Activated T-helper 2 cell treated with anti-CD3 and anti-CD28 coated beads, Interferon-gamma antibody, Interleukin-2, Interleukin-4, amounts not matched to agents 10 μg/mL and 5 μg/mL and 100 μg/mL, durations not matched to agents 14 hours and 24 hours and 36 hours (primary cell): ENCODE measurements at regions not wholly inside any gene's neighbourhood (a gene's known extent, or its start where the extent isn't known, plus 50 kb on each side); places are given as distances from the start of the nearest gene placed in this dataset.
"Not testable (repeated sequence)": the region's sequence is repeated elsewhere in the genome, so short reads cannot be mapped to it uniquely, and the experiment has no call there.

ENCODE experiments used
- DNase-seq: peaks from one replicate; pipeline ENCODE4 v3.0.0; 2021; ENCODE audit warnings: low spot score
- H3K27ac Mint-ChIP-seq: one replicate; pipeline ENCODE4 v1.8.0; 2021; ENCODE audit warnings: mixed read lengths
- H3K27me3 Mint-ChIP-seq: one replicate; pipeline ENCODE4 v1.8.0; 2021; ENCODE audit warnings: low read depth, mixed read lengths
- H3K36me3 Mint-ChIP-seq: one replicate; pipeline ENCODE4 v1.8.0; 2021; ENCODE audit warnings: low read depth, mixed read lengths
- H3K4me1 Mint-ChIP-seq: one replicate; pipeline ENCODE4 v1.8.0; 2021; ENCODE audit warnings: low read depth, mixed read lengths
- H3K4me3 Mint-ChIP-seq: one replicate; pipeline ENCODE4 v1.8.0; 2021; ENCODE audit warnings: low read depth, mild to moderate bottlenecking, moderate library complexity, mixed read lengths
- H3K9me3 Mint-ChIP-seq: one replicate; pipeline ENCODE4 v1.8.0; 2021; ENCODE audit warnings: mixed read lengths
- intact Hi-C: fragments of 100-400 bp; cut with micrococcal nuclease; formaldehyde crosslinking; loops from one replicate; pipeline ENCODE4 v1.15.1; 2023

DNA sequence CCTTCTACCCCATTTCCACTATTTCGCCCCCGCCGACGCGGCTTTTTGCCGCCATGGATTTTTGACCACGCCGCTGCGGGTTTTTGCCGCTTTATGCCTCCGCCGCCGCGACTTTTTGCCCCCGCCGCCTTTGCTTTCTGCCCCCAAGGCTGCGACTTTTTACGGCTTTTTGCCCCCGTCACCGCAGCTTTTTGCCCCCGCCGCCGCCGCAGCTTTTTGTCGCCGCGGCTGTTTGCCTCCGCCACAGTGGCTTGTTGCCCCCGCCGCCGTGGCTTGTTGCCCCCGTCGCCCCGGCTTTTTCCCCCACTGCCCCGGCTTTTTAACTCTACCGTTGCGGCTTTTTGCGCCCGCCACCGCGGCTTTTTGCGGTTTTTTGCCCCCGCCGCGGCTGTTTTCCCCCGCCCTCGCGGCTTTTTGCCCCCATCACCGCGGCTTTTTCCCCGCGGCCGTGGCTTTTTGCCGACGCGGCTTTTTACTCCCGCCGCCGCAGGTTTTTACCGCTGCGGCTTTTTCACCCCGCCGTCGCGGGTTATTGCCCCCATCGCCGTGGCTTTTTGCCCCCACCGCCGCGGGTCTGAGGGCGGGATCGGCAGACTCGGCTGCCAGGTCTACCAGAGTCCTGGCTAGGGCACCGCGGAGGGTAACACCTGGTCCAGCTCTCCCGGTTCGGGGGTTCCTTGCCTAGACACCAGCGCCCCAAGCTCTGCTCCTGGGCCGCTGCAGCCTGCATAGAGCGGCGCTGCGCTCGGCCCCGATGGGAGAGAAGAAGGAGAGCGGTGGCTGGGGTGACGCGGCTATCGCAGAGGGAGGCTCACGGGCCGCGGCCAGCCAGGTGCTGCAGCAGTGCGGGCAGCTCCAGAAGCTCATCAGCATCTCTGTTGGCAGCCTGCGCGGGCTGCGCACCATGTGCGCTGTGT lies 562.7 kb upstream of the WSB1 start:
- Mint-ChIP-seq H3K4me3 (no peak overlapping the region), H3K27me3 (no peaks in the 10 kb centered on the region), H3K36me3 (no peaks in the 10 kb centered on the region), H3K9me3 (peaks cover 52% of the 10 kb centered on the region), H3K4me1 (no peaks in the 10 kb centered on the region), H3K27ac (no peak overlapping the region)
- intact Hi-C loops, result no loop called here
- no peak for DNase-seq

DNA sequence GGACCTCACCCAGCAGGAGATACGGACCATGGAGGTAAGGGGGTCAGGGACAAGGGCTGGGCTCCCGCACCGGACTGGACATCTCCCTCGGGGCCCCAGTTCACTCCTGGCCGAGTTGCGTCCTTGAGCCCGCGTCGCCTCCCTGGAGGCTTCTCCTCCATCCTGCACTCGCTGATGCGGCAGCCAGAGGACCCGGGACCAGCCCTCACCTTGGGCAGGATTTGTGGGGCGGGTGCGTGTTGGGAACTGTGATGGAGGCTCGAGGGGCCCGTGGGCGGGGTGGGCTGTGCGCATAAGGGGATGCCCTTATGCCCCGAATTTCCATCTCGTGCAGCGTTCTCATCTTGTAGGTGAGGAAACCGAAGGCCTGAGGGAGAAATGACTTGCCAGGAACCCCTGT lies 562.0 kb upstream of the WSB1 start:
- H3K4me1 Mint-ChIP-seq, intact Hi-C loops, DNase-seq, H3K27me3 Mint-ChIP-seq, H3K27ac Mint-ChIP-seq, H3K4me3 Mint-ChIP-seq, H3K36me3 Mint-ChIP-seq: not testable (repeated sequence)
- peaks cover 54% of the 10 kb centered on the region for H3K9me3 Mint-ChIP-seq

DNA sequence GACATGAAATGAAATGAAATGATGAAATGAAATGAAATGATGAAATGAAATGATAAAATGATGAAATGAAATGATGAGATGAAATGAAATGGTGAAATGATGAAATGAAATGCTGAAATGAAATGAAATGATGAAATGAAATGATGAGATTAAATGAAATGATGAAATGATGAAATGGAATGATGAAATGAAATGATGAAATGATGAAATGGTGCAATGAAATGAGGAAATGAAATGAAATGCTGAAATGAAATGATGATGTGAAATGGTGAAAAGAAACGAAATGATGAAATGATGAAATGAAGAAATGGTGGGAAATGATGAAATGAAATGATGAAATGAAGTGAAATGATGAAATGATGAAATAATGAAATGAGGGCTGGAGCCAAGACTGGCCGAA lies 559.1 kb upstream of the WSB1 start:
- H3K4me1 Mint-ChIP-seq, H3K27ac Mint-ChIP-seq, intact Hi-C loops, H3K27me3 Mint-ChIP-seq, H3K36me3 Mint-ChIP-seq, H3K4me3 Mint-ChIP-seq, DNase-seq: not testable (repeated sequence)
- H3K9me3 Mint-ChIP-seq, result peaks cover 62% of the 10 kb centered on the region

DNA sequence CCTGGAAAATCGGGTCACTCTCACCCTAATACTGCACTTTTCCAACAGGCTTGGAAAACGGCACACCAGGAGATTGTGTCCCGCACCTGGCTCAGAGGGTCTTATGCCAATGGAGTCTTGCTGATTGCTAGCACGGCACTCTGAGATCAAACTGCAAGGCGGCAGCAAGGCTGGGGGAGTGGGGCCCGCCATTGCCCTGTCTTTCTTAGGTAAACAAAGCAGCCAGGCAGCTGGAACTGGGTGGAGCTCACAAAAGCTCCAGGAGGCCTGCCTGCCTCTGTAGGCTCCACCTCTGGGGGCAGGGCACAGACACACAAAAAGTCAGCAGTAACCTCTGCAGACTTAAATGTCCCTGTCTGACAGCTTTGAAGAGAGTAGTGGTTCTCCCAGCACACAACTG lies 557.9 kb upstream of the WSB1 start:
- H3K27me3 Mint-ChIP-seq, H3K36me3 Mint-ChIP-seq, H3K4me1 Mint-ChIP-seq, intact Hi-C loops, DNase-seq, H3K4me3 Mint-ChIP-seq, H3K27ac Mint-ChIP-seq: not testable (repeated sequence)
- H3K9me3 Mint-ChIP-seq, result peaks cover 57% of the 10 kb centered on the region

DNA sequence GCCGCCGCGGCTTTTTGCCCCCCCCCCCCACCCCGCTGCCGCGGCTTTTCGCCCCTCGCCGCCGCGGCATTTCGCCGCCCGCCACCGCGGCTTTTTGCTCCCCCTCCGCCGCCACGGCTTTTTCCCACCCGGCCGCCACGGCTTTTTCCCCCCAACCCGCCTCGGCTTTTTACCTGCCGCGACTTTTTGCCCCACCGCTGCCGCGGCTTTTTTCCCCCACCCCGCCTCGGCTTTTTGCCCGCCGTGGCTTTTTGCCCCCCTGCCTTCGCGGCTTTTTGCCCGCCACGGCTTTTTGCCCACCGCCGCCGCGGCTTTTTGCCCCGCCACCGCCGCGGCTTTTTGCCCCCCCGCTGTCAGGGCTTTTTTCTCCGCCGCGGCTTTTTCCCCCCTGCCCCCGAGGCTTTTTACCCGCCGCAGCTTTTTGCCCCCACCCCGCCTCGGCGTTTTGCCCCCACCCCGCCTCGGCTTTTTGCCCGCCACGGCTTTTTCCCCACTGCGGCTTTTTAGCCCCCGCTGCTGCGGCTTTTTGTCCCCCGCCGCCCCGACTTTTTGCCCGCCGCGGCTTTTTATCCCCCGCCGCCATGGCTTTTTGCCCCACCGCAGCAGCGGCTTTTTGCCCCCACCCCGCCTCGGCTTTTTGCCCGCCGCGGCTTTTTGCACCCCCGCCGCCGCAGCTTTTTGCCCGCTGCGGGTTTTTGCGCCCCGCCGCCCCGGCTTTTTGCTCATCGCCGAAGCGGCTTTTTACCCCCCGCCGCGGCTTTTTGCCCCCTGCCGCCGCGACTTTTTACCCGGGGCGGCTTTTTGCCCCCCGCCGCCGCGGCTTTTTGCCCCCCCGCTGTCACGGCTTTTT lies 527.8 kb upstream of the WSB1 start:
- H3K27ac Mint-ChIP-seq, result no peak overlapping the region
- H3K9me3 Mint-ChIP-seq, result peaks cover 51% of the 10 kb centered on the region
- intact Hi-C loops, result no loop called here
- no peaks in the 10 kb centered on the region for H3K36me3 Mint-ChIP-seq
- H3K4me1 Mint-ChIP-seq, result no peaks in the 10 kb centered on the region
- H3K4me3 Mint-ChIP-seq, result no peak overlapping the region
- no peak for DNase-seq
- no peaks in the 10 kb centered on the region for H3K27me3 Mint-ChIP-seq

DNA sequence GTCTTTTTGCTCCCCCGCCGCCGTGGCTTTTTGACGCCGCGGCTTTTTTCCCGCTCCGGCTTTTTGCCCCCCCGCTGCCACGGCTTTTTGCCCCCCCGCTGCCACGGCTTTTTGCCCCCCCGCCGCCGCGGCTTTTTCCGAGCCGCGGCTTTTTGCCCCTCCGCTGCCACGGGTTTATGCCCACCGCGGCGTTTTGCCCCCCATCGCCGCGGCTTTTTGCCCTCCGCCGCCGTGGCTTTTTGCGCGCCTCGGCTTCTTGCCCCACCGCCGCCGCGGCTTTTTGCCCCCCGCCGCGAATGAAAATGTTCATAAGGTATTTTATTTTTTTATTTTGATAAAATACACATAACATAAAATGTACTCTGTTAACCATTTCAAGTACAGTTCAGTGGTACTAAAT lies 527.2 kb upstream of the WSB1 start:
- DNase-seq, result no peak
- intact Hi-C loops, result no loop called here
- Mint-ChIP-seq H3K36me3 (no peaks in the 10 kb centered on the region), H3K4me3 (no peak overlapping the region), H3K4me1 (no peaks in the 10 kb centered on the region), H3K9me3 (peaks cover 50% of the 10 kb centered on the region), H3K27me3 (no peaks in the 10 kb centered on the region), H3K27ac (no peak overlapping the region)

DNA sequence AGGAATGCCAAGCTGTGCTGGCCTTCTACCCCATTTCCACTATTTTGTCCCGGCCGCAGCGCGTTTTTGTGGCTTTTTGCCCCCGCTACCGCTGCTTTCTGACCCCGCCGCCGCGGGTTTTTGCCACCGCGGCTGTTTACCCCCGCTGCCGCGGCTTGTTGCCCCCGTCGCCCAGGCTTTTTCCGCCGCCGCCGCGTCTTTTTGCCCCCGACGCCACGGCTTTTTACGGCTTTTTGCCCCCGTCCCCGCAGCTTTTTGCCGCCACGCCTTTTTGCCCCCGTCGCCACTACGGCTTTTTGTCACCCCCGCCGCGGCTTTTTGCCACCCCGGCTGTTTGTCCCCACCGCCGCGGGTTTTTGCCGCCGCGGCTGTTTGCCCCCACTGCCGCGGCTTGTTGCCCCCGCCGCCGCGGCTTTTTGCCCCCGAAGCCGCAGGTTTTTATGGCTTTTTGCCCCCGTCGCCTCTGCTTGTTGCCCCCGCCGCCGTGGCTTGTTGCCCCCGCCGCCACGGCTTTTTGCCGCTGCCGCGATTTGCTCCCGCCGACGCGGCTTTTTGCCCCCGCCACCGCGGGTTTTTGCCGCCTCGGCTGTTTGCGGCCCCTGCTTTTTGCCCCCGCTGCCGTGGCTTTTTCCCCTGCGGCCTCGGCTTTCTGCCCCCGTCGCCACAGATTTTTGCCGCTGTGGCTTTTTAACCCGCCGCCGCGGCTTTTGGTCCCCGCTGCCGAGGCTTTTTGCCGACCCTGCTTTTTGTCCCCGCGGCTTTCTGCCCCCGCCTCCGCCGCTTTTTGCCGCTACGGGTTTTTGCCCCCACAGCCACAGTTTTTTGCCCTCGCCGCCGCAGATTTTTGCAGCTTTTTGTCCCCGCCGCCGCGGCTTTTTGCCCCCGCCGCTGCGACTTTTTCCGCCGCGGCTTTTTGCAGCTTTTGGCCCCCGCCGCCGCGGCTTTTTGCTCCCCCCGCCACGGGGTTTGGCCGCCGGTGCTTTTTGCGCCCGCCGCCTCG lies 520.4 kb upstream of the WSB1 start:
- H3K27ac Mint-ChIP-seq, result no peak overlapping the region

DNA sequence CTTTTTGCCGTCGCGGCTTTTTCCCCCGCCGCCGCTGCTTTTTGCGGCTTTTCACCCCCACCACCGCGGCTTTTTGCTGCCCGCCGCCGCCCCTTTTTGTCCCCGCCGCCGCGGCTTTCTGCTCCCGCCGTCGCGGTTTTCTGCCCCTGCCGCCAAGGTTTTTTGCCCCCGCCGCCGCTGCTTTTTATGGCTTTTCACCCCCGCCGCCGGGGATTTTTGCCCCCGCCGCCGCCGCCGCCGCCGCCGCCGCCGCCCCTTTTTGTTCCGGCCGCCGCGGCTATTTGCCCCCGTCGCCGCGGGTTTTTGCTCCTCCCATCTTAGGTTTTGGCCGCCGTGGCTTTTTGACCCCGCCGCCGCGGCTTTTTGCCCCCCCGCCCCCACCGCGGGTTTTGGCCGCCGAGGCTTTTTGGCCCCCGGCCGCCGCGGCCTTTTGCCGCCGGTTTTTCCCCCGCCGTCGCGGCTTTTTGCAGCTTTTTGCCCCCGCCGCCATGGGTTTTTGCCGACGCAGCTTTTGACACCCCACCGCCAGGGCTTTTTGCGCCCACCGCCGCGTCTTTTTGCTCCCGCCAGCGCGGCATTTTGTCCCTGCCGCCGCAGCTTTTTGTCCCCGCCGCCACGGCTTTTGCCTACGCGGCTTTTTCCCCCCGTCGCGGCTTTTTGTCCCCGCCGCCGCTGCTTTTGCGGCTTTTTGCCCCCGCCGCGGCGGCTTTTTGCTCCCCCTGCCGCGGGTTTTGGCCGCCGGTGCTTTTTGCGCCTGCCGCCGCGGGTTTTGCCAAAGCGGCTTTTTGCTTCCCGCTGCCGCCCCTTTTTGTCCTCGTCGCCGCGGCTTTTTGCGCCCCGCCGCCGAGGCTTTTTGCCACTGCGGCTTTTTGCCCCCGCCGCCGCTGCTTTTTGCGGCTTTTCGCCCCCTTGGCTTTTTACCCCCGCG lies 519.4 kb upstream of the WSB1 start:
- Mint-ChIP-seq H3K36me3 (no peaks in the 10 kb centered on the region), H3K4me1 (no peaks in the 10 kb centered on the region), H3K4me3 (no peak overlapping the region), H3K27me3 (no peaks in the 10 kb centered on the region), H3K9me3 (peaks cover 40% of the 10 kb centered on the region), H3K27ac (no peak overlapping the region)
- DNase-seq, result no peak
- intact Hi-C loops, result no loop called here

More for the DNA sequence above, 520.4 kb upstream of the WSB1 start:
- Mint-ChIP-seq H3K4me3 (no peak overlapping the region), H3K9me3 (peaks cover 48% of the 10 kb centered on the region), H3K4me1 (no peaks in the 10 kb centered on the region), H3K27me3 (no peaks in the 10 kb centered on the region), H3K36me3 (no peaks in the 10 kb centered on the region)
- DNase-seq, result no peak
- intact Hi-C loops, result no loop called here

DNA sequence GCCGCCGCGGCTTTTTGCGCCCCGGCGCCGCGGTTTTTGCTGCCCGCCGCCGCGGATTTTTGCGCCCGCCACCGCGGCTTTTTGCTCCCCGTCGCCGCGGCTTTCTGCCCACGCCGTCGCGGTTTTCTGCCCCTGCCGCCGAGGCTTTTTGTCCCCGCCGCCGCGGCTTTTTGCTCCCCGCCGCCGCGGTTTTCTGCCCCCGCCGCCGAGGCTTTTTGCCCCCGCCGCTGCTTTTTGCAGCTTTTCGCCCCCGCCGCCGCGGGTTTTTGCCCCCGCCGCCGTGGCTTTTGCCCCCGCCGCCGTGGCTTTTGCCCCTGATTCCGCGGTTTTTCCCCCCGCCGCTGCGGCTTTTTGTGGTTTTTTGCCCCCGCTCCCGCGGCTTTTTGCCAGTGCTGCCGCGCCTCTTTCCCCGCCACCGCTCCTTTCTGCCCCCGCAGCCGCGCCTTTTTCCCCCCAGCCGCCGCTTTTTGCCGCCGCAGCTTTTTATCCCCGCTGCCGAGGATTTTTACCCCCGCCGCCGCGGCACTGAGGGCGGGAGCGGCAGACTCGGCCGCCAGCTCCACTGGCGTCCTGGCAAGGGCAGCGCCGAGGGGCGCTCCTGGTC lies 518.6 kb upstream of the WSB1 start:
- Mint-ChIP-seq H3K36me3 (no peaks in the 10 kb centered on the region), H3K4me3 (no peak overlapping the region)
- intact Hi-C loops, result no loop called here

DNA sequence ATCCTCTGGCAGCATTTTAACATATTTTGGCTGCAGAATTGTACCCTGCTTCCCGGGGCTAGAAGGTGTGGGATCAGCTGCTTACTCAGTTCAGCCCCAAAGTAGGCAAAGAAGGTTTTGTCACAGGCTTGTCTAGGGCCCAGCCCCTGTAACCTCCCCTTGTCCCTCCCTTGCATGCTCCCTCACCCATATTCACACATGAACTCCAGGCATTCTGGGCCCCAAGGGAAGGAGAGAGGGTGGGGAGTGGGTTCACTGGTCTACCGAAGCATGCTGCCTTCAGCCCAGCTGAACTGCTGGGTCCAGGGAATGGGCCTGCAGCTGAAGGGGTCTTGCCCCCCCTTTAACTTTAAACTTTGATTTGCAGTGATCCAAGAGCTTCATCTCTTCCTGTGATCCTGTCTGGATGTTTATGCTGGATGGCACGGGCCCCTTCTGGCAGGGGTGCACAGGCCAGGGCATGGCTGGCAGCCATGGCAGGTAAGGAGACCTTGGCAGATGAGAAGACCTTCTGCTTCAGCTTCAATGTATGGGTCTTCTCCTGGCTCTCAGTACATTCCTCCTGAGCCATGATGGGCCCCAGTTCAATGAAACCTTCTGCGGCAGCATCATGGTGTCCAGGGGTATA lies 513.6 kb upstream of the WSB1 start:
- DNase-seq, H3K4me1 Mint-ChIP-seq, H3K27me3 Mint-ChIP-seq, H3K36me3 Mint-ChIP-seq, H3K4me3 Mint-ChIP-seq, H3K27ac Mint-ChIP-seq, intact Hi-C loops: not testable (repeated sequence)
- H3K9me3 Mint-ChIP-seq, result peaks cover 39% of the 10 kb centered on the region

More for the DNA sequence above, 518.6 kb upstream of the WSB1 start:
- no peaks in the 10 kb centered on the region for H3K4me1 Mint-ChIP-seq
- H3K9me3 Mint-ChIP-seq, result peaks cover 38% of the 10 kb centered on the region
- H3K27ac Mint-ChIP-seq, result no peak overlapping the region
- no peak for DNase-seq
- no peaks in the 10 kb centered on the region for H3K27me3 Mint-ChIP-seq

DNA sequence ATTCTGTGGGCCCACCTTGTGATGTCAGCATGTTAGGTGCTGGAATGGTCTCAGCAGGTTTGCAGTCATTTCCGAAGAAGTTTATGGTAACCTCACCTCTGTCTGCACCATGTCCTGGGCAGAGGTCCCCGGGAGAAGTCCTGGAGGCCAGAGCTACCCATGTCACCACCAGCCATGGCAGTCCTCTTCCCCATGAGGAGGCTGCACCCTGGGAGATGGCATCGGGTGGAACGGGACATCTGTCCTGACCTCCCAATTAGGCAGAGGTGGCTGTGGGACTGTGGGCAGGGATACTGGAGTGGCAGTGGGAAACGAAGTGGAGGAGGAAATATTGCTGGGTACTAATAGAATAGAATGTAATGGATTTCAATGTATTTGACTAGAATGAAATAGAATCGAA lies 511.8 kb upstream of the WSB1 start:
- DNase-seq, result no peak
- H3K9me3 Mint-ChIP-seq, result peaks cover 26% of the 10 kb centered on the region
- H3K4me3 Mint-ChIP-seq, result no peak overlapping the region
- no peaks in the 10 kb centered on the region for H3K4me1 Mint-ChIP-seq
- H3K27ac Mint-ChIP-seq, result no peak overlapping the region
- H3K36me3 Mint-ChIP-seq, result peaks cover 3% of the 10 kb centered on the region
- H3K27me3 Mint-ChIP-seq, result no peaks in the 10 kb centered on the region
- intact Hi-C loops, result no loop called here
